ENCODE measurements at regions not wholly inside any gene's neighbourhood (a gene's known extent, or its start where the extent isn't known, plus 50 kb on each side); places are given as distances from the start of the nearest gene placed in this dataset.

- Histone ChIP-seq H3K27me3 (ENCODE audit: control insufficient read depth in 1 of 2, insufficient read depth in 2 of 2, low read length in 2 of 2) (no peaks in the 10 kb centered on the region), H3K9me3 (ENCODE audit: low read length) (no peaks in the 10 kb centered on the region), H3K9ac (ENCODE audit: insufficient read depth, low read depth, low read length) (no peak overlapping the region), H3K4me1 (ENCODE audit: insufficient read depth, low read length) (no peaks in the 10 kb centered on the region), H3K79me2 (ENCODE audit: insufficient read depth, low read length) (no peaks in the 10 kb centered on the region), H3K27ac (ENCODE audit: extremely low read length, insufficient read depth, low read length) (no peak overlapping the region), H3K4me3 (replicated peaks in 1 of 3; ENCODE audit: insufficient read depth in 1 of 3, low read depth in 2 of 3, low read length in 3 of 3) (no peak overlapping the region), H3K4me2 (ENCODE audit: low read depth, low read length) (no peak overlapping the region), H4K20me1 (ENCODE audit: insufficient read depth, low read length) (no peaks in the 10 kb centered on the region), H3K36me3 (replicated peaks in 1 of 2; ENCODE audit: control insufficient read depth in 1 of 2, insufficient read depth in 2 of 2, low read length in 2 of 2) (no peaks in the 10 kb centered on the region), H2AFZ (ENCODE audit: low read length) (no peak overlapping the region)
- no TSS peak for BruUV-seq (replicated peaks)
- in situ Hi-C loops (cut with HindIII; ENCODE audit: extremely low pct_ligation_motif_present, low pct_unique_long_range_greater_than_20kb) = no loop called here
- ChIA-PET CTCF (ENCODE audit: low intra/inter-chr PET ratio, low total read pairs) (no interaction called here), POLR2A (no interaction called here)
- intact Hi-C loops (cut with micrococcal nuclease; ENCODE audit: unreplicated experiment) = no loop called here
- WGBS (ENCODE audit: low lambda C conversion rate) = 9% methylated on average over 6 of the region's 7 CpGs
- DNase-seq (ENCODE audit: low spot score) = no peak
- no peak for ATAC-seq
- FAIRE-seq = no peak
- no peak for TF ChIP-seq BRD4 (CRISPR knock-in tag; IDR thresholded peaks at IDR 0.05)
- TF ChIP-seq TAF15 (IDR thresholded peaks at IDR 0.05; ENCODE audit: low read depth, low read length, poor library complexity, severe bottlenecking) = no peak
- TF ChIP-seq ZNF282 (IDR thresholded peaks at IDR 0.05; ENCODE audit: partially characterized antibody) = no peak
- TF ChIP-seq SMARCE1 (IDR thresholded peaks at IDR 0.05; ENCODE audit: borderline replicate concordance) = no peak
- TF ChIP-seq ZIK1 (CRISPR knock-in tag; IDR thresholded peaks at IDR 0.05; ENCODE audit: borderline replicate concordance, low read depth) = no peak
- TF ChIP-seq SMYD3 (CRISPR knock-in tag; IDR thresholded peaks at IDR 0.05) = no peak
- no peak for TF ChIP-seq NFIB (CRISPR knock-in tag; IDR thresholded peaks at IDR 0.05; ENCODE audit: borderline replicate concordance)
- TF ChIP-seq NFE2L2 (IDR thresholded peaks at IDR 0.05; ENCODE audit: low read length) = no peak
- no peak for TF ChIP-seq ZNF292 (CRISPR knock-in tag; IDR thresholded peaks at IDR 0.05; ENCODE audit: borderline replicate concordance, low read depth)
- TF ChIP-seq STAT6 (CRISPR knock-in tag; IDR thresholded peaks at IDR 0.05; ENCODE audit: borderline replicate concordance) = no peak
- TF ChIP-seq ZSCAN20 (CRISPR knock-in tag; IDR thresholded peaks at IDR 0.05; ENCODE audit: borderline replicate concordance) = no peak
- no peak for TF ChIP-seq SKI (IDR thresholded peaks at IDR 0.05; ENCODE audit: partially characterized antibody)
Measured at GRCh38 chr5:84986688-84987087, 602.0 kb upstream of the EDIL3 start.

Data from HepG2 (cell line).